ENCODE measurements at regions not wholly inside any gene's neighbourhood (a gene's known extent, or its start where the extent isn't known, plus 50 kb on each side); places are given as distances from the start of the nearest gene placed in this dataset.

- H3K9me3 ChIP-seq (ENCODE audit: control insufficient read depth in 1 of 2, insufficient read depth in 1 of 2, low read depth in 1 of 2, low read length in 2 of 2): no peaks in the 10 kb centered on the region
- H2AFZ ChIP-seq (ENCODE audit: low read depth, low read length, poor library complexity, severe bottlenecking): no peak overlapping the region
- RAD21 ChIA-PET (ENCODE audit: low non-redundant PET in 1 of 2, low total read pairs in 2 of 2, uncharacterized antibody in 2 of 2, unreplicated experiment in 2 of 2): no interaction called here
- H3K27me3 ChIP-seq (ENCODE audit: insufficient read depth, low read length): no peaks in the 10 kb centered on the region
- H4K20me1 ChIP-seq (ENCODE audit: insufficient read depth): no peaks in the 10 kb centered on the region
- no peak overlapping the region for H3K4me3 ChIP-seq (replicated peaks in 1 of 2; ENCODE audit: low read depth in 1 of 2, low read length in 2 of 2)
- CTCF ChIA-PET: no interaction called here
- H3K4me2 ChIP-seq (ENCODE audit: low read length): no peak overlapping the region
- BruUV-seq (replicated peaks): no TSS peak
- H3K36me3 ChIP-seq (ENCODE audit: control insufficient read depth in 1 of 2, insufficient read depth in 2 of 2, low read length in 2 of 2): no peaks in the 10 kb centered on the region
- TF ChIP-seq CBX3 (IDR thresholded peaks at IDR 0.05; ENCODE audit: low read depth) (no peak), ATF3 (IDR thresholded peaks at IDR 0.05) (no peak), SP1 (IDR thresholded peaks at IDR 0.05; ENCODE audit: low read depth) (no peak), JUND (IDR thresholded peaks at IDR 0.05) (no peak)
- TF ChIP-seq, protein P1, sequence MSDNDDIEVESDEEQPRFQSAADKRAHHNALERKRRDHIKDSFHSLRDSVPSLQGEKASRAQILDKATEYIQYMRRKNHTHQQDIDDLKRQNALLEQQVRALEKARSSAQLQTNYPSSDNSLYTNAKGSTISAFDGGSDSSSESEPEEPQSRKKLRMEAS (IDR thresholded peaks at IDR 0.05): no peak
- no peak overlapping the region for H3K9ac ChIP-seq (ENCODE audit: low read length)
- POLR2A ChIA-PET: no interaction called here
- ATAC-seq (no peak), DNase-seq (ENCODE audit: low read depth, low spot score) (no peak)
- H3K79me2 ChIP-seq (ENCODE audit: insufficient read depth, low read length): no peaks in the 10 kb centered on the region
- intact Hi-C loops (cut with micrococcal nuclease): no loop called here
- H3K9me2 ChIP-seq (ENCODE audit: insufficient read depth): no peaks in the 10 kb centered on the region
- H3K4me1 ChIP-seq (ENCODE audit: control insufficient read depth in 1 of 2, insufficient read depth in 2 of 2, low read length in 2 of 2): peaks cover 2 to 9% of the 10 kb centered on the region in 2 experiments; a peak in 2 of 4 replicates
- no peak overlapping the region for H3K27ac ChIP-seq (ENCODE audit: low read depth, low read length)
These were observed 72.4 kb upstream of the BTBD3 start for GRCh38 chr20:11845340-11845739.

GRCh38 chr20:11846131-11846530 is 71.6 kb upstream of the BTBD3 start:
- Histone ChIP-seq H3K36me3 (ENCODE audit: control insufficient read depth in 1 of 2, insufficient read depth in 2 of 2, low read length in 2 of 2) (no peaks in the 10 kb centered on the region), H3K79me2 (ENCODE audit: insufficient read depth, low read length) (no peaks in the 10 kb centered on the region), H2AFZ (ENCODE audit: low read depth, low read length, poor library complexity, severe bottlenecking) (no peak overlapping the region), H3K9me2 (ENCODE audit: insufficient read depth) (no peaks in the 10 kb centered on the region), H3K4me2 (ENCODE audit: low read length) (no peak overlapping the region), H3K9me3 (ENCODE audit: control insufficient read depth in 1 of 2, insufficient read depth in 1 of 2, low read depth in 1 of 2, low read length in 2 of 2) (no peaks in the 10 kb centered on the region), H3K27me3 (ENCODE audit: insufficient read depth, low read length) (no peaks in the 10 kb centered on the region), H3K27ac (ENCODE audit: low read depth, low read length) (no peak overlapping the region), H3K4me1 (ENCODE audit: control insufficient read depth in 1 of 2, insufficient read depth in 2 of 2, low read length in 2 of 2) (peaks cover 2 to 17% of the 10 kb centered on the region in 2 experiments; a peak in 2 of 4 replicates), H3K4me3 (replicated peaks in 1 of 2; ENCODE audit: low read depth in 1 of 2, low read length in 2 of 2) (no peak overlapping the region), H4K20me1 (ENCODE audit: insufficient read depth) (no peaks in the 10 kb centered on the region), H3K9ac (ENCODE audit: low read length) (no peak overlapping the region)
- ATAC-seq (no peak), DNase-seq (ENCODE audit: low read depth, low spot score) (no peak)
- TF ChIP-seq EZH2 (IDR thresholded peaks at IDR 0.05) (no peak), EZH2phosphoT487 (IDR thresholded peaks at IDR 0.05; ENCODE audit: borderline replicate concordance) (no peak), TCF7L2 (IDR thresholded peaks at IDR 0.05; ENCODE audit: borderline replicate concordance, extremely low read depth, insufficient read depth, insufficient read length) (no peak), RAD21 (IDR thresholded peaks at IDR 0.05; ENCODE audit: low read depth) (no peak), REST (IDR thresholded peaks at IDR 0.05; ENCODE audit: low read depth) (no peak)
- intact Hi-C loops (cut with micrococcal nuclease): no loop called here
- ChIA-PET CTCF (no interaction called here), POLR2A (no interaction called here), RAD21 (ENCODE audit: low non-redundant PET in 1 of 2, low total read pairs in 2 of 2, uncharacterized antibody in 2 of 2, unreplicated experiment in 2 of 2) (no interaction called here)
- BruUV-seq (replicated peaks): no TSS peak
